Peyer's patch (tissue), 4 donors: ENCODE measurements at regions not wholly inside any gene's neighbourhood (a gene's known extent, or its start where the extent isn't known, plus 50 kb on each side); places are given as distances from the start of the nearest gene placed in this dataset.

Experiments used
- CTCF ChIP-seq, 6 experiments: fragments of 450-650 bp in 4 of 6; fragments of 200-600 bp in 2 of 6; sonication (generic) in 1 of 6; IDR thresholded peaks; one replicate each; pipeline ENCODE4 v1.5.1; 2017 to 2019; ENCODE audit warnings: antibody characterized with exemption in 6 of 6, mild to moderate bottlenecking in 3 of 6, moderate library complexity in 1 of 6
- POLR2A ChIP-seq, 2 donors: fragments of 450-650 bp; IDR thresholded peaks; one replicate each; pipeline ENCODE4 v1.5.1; 2017; ENCODE audit warnings: antibody characterized with exemption in 2 of 2, mild to moderate bottlenecking in 2 of 2, moderate library complexity in 2 of 2

- no peak for TF ChIP-seq CTCF (IDR thresholded peaks at IDR 0.05)
- no peak for TF ChIP-seq POLR2A (IDR thresholded peaks at IDR 0.05)
Observed at GRCh38 chr15:29556380-29556779, 265.9 kb downstream of the TJP1 start.
